Right lung (tissue), 2 donors: ENCODE measurements at regions not wholly inside any gene's neighbourhood (a gene's known extent, or its start where the extent isn't known, plus 50 kb on each side); places are given as distances from the start of the nearest gene placed in this dataset.
"Not testable (repeated sequence)": the region's sequence is repeated elsewhere in the genome, so short reads cannot be mapped to it uniquely, and the experiment has no call there.

ENCODE experiments used
- DNase-seq, 2 donors: peaks; one replicate each; pipeline ENCODE4 v3.0.0-alpha.2; 2013

- DNase-seq = no peak
These were observed 208.5 kb upstream of the ZSWIM2 start for GRCh38 chr2:187057466-187057865.

- DNase-seq = no peak
These were observed 207.7 kb upstream of the ZSWIM2 start for GRCh38 chr2:187056416-187057334.

DNA sequence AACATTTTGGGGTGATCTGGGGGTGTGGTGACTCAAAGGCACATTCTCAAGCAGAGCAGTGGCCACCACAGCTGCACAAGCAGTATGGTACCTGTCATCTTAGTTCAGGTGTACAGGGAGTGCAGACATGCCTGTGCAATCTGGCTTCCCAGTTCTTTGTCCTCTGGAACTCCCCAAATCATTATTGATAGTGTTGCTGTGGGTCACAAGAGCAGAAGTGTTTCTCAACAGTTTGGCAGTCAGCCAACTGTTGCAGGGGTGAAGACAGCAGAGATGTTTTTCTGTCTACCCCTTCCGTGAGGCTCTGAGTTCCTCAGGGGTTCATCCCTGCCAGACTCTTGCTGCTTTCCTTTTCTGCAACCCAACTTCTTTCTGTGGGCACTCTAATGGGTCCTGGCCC, 206.5 kb upstream of the ZSWIM2 start:
- DNase-seq = no peak

DNA sequence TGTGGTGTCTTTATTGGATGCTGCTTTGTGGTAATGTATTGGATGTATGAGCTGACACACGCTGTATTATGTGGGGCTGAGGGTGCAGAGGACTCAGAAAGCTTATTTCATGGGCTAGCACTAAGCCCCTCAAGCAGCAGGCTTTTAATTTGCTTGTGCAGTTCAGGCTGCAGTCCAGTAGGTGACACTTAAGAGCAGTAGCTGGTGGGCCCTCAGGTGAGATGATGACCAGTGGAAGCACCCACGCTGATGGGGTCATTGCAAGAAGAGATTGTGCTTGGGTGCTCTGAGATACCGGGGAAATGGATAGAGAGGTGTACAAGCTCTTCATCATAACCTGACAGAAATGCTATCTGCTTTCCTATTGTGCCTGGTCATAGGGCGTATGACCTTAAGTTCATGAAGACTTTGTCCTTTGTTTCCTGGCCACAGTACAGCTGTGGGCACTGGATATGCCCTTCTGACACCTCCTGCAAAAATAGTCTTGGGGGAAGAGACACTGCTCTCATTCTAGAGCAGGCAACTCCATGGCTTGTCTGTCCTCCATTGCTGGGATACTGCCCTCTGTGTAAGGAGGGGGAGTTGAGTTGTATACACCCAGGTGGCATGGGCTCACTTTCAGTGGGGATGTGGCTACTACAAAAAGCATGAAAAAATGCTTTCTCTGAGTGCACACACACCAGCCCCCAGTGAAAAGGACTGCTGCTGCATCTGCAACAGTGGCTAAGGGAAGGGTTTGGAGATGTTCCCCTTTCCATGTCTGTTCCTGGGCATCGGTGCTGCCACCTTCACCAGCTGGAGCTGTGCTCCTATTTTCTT, 205.7 kb upstream of the ZSWIM2 start:
- DNase-seq = no peak

GRCh38 chr2:187051350-187051749, 202.4 kb upstream of the ZSWIM2 start:
- DNase-seq = no peak

DNA sequence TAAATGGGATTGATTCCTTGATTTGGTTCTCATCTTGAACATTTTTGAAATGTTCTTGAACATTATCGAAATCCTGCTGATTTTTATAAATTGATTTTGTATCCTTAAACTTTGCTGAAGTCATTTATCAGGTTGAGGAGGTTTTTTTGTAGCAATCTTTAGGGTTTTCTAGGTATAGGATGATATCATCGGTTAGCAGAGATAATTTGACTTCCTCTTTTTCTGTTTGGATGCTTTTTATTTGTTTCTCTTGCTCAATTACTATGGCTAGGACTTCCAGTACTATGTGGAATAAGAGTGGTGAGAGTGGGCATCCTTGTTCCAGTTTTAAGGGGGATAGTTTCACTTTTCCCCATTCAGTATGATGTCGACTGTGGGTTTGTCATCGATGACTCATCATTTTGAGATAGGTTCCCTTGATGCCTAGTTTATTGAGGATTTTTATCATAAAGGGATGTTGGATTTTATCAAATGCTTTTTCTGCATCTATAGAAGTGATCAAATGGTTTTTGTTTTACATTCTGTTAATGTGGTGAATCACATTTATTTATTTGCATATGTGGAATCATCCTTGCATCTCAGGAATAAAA, 201.5 kb upstream of the ZSWIM2 start:
- no peak for DNase-seq

DNA sequence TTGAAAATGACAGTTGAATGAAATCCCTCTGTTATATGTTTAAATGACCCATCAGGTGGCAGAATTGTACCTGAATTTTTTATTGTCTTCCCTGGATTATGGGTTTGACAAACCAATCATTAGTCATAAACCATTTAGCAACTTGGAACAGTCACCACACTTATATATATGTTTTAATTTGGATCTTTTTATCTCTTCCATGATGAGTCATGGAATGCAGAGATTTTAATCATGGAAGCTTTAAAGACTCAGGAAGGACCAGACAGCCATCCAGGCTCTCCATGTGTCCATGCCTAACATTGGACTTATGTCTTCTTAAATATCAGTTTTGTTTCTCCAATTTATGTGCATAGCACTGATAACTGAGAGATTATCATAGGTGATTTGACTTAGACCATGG, 188.3 kb upstream of the ZSWIM2 start:
- DNase-seq = no peak

- DNase-seq = no peak
These were observed 185.5 kb upstream of the ZSWIM2 start for GRCh38 chr2:187034434-187034833.

DNA sequence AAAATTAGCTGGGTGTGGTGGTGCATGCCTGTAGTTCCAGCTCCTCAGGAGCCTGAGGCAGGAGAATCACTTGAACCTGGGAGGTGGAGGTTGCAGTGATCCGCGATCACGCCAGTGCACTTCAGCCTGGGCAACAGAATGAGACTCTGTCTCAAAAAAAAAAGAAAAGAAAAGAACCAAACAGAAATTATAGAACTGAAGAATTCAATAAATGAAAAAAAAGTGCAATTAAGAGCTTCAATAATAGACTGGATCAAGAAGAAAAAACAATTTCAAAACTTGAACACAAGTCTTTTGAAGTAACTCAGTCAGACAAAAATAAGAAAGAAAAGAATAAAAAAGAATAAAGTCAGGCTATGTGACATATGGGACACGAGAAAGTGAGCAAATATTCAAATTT, 175.8 kb upstream of the ZSWIM2 start:
- DNase-seq = no peak

GRCh38 chr2:187023996-187024395, 175.0 kb upstream of the ZSWIM2 start:
- DNase-seq = not testable (repeated sequence)

DNA sequence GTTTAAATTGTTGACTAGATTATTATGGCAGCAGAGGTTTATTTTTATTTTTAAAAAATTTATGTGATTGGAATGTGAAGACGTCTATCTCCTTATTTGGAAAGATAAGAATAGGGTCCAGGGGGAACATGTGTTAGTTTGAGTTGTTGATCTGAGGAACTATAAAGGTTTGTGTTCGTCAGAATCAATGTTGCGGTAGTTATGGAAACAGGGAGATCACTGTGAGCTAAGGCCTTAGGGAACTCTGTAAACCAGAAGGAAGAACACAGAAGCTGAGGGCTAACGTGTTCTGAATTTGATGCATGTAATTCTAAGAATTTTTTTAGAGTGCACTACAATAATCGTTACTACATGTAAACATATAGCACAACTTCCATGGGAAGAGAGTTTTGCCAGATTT, 168.5 kb upstream of the ZSWIM2 start:
- DNase-seq = no peak

- DNase-seq = no peak
These were observed 164.1 kb upstream of the ZSWIM2 start for GRCh38 chr2:187013058-187013457.

- DNase-seq = no peak
These were observed 162.3 kb upstream of the ZSWIM2 start for GRCh38 chr2:187011206-187011832.

- DNase-seq = no peak
These were observed 160.7 kb upstream of the ZSWIM2 start for GRCh38 chr2:187009483-187010239.

DNA sequence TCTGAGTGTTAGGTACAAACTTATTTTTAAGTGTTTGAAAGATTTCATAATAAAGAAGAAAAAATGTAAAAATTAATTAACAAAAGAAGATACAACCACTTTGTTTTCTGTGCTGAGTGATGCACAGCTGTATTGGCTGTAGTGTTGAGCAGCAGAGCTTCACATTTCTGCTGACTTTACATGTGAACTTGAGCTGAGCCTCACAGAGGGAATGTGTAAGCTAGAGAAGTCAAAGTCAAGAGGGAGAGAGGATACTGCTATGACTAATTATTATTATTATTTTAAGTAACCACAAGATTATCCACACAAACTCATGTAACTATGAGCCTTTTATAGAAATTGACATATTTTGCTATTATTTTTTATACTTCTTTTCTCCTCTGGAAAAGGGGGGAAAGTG, 159.1 kb upstream of the ZSWIM2 start:
- no peak for DNase-seq

- DNase-seq = no peak
These were observed 154.6 kb upstream of the ZSWIM2 start for GRCh38 chr2:187003611-187004010.

DNA sequence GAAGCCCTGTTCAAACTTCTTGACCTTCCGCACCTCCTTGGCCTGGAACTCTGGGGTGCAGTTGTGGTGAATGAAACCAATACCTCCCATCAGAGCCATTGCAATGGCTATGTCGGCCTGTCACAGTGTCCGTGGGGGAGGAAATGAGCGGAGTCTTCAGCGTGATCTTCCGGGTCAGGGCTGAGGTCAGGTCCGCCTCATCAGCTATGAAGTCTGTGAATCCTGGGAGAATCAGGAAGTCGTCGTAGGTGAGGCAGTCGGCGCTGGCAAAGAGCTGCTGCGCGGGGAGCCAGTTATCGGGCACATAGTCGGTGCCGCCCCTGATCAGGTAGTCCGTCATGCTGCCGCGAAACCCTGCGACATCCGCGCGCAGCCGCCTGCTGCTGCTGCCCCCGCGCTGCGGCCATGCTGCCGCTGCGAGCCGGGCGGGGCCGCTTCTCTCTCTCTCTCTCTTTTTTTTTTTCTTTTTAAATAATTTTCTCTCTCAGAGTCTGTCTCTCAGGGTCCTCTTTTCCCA, 154.1 kb upstream of the ZSWIM2 start:
- DNase-seq = no peak

DNA sequence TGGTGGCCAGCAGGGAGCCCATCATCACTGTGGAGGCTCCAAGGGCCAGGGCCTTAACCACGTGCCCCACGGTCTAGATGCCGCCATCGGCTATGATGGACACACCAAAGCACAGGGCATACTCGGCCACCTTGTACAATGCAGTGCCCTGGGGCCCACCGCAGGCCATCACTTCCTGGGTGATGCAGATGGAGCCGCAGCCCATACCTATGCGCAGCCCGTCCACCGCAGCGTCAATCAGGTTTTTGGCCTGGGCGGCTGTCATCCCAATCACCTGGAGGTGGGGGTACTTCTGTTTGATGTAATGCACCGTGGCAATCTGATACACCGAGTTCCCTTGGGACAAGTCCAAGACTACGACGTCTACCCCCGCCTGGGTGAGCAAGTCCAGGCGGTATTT, 153.3 kb upstream of the ZSWIM2 start:
- DNase-seq = no peak

DNA sequence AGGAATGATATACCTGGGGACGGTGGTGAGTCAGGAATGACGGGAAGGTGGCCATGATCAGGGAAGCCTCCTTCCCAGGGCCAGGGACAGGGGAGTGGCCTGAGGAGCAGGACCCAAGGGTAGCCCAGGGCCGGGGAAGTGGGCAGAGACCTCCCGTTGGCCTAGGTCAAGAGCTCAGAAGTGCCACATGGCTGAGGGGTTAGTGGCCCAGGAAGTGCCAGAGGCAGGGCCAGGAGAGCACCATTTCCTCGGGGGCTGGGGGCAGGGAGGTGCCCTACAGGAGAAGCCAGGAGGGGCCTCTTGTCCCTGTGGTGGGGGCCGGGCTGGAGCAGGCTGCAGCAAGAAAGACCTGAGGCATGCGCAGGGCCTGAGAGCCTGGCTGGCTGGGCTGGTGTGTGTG, 152.3 kb upstream of the ZSWIM2 start:
- DNase-seq = no peak

GRCh38 chr2:186995092-186995491, 146.1 kb upstream of the ZSWIM2 start:
- DNase-seq = no peak

DNA sequence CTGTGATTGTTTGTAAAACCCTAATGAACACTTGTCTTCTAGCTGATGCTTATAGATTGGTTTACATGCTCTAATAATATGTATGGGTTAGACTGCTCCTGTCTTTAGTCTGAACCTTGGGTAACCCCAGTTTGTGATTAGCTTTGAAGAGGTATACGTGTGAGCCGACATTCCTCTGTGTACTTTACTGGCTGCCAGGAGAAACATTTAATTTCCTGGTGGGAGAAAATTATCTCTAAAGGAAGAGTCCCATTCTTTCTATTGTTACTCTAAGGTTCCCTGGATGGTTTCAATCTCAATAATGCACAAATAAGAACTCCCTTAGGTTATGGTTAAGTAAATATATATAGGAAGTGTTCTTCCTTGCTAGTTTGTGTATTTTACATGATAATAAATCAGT, 143.6 kb upstream of the ZSWIM2 start:
- DNase-seq = no peak
